Muscle of leg (tissue), 3 donors: ENCODE measurements at regions not wholly inside any gene's neighbourhood (a gene's known extent, or its start where the extent isn't known, plus 50 kb on each side); places are given as distances from the start of the nearest gene placed in this dataset.
A peak's percentile ranks its signal among the peaks of the same experiment; 100 is the strongest.

ENCODE experiments used
- DNase-seq: peaks from one replicate; pipeline ENCODE4 v3.0.0; 2013
- H3K27ac ChIP-seq: one replicate; pipeline ENCODE4 v1.5.1; 2013; ENCODE audit warnings: mild to moderate bottlenecking, low read length, control low read depth
- H3K27me3 ChIP-seq: one replicate; pipeline ENCODE4 v1.6.1; 2013; ENCODE audit warnings: low read length; ENCODE audit not compliant: control insufficient read depth, insufficient read depth
- H3K36me3 ChIP-seq: one replicate; pipeline ENCODE4 v1.6.1; 2013; ENCODE audit warnings: low read length; ENCODE audit not compliant: control insufficient read depth, insufficient read depth
- H3K4me1 ChIP-seq: one replicate; pipeline ENCODE4 v1.6.1; 2013; ENCODE audit warnings: low read length; ENCODE audit not compliant: control insufficient read depth, insufficient read depth
- H3K4me3 ChIP-seq: one replicate; pipeline ENCODE4 v1.5.1; 2013; ENCODE audit warnings: low read length, control low read depth
- H3K9me3 ChIP-seq: replicated peaks from 2 replicates; pipeline ENCODE4 v1.6.1; 2013; ENCODE audit warnings: low read depth, low read length; ENCODE audit not compliant: control insufficient read depth
- WGBS: methylation state at CpG from one replicate; pipeline ENCODE4 v1.1.5; 2013; ENCODE audit warnings: missing lambda C conversion rate; ENCODE audit not compliant: insufficient coverage; 5-methylcytosine and 5-hydroxymethylcytosine counted together

DNA sequence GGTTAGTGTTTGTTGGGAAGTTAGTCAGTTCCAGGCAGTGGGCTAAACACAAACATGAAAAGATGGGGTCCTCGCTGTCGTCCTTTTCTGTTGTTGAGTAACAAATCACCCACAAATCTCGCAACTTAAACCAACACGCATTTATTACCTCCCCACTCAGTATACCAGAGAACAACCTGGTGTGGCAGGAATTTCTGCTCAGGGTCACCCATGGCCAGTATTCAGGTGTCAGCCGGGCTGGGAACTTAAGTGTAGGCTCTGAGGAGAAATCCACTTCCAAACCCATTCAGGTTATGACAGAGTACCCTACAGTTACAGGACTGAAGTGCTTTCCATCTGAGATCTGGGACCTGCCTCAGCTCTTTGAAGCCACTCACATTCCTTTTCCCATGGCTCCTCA is 73.6 kb upstream of the SP4 start:
- WGBS = 100% methylated on average over 2 of the region's 5 CpGs
- DNase-seq = no peak
- Histone ChIP-seq H3K27ac (no peak overlapping the region), H3K27me3 (no peaks in the 10 kb centered on the region), H3K4me3 (no peak overlapping the region), H3K4me1 (no peaks in the 10 kb centered on the region), H3K9me3 (no peaks in the 10 kb centered on the region), H3K36me3 (no peaks in the 10 kb centered on the region)

DNA sequence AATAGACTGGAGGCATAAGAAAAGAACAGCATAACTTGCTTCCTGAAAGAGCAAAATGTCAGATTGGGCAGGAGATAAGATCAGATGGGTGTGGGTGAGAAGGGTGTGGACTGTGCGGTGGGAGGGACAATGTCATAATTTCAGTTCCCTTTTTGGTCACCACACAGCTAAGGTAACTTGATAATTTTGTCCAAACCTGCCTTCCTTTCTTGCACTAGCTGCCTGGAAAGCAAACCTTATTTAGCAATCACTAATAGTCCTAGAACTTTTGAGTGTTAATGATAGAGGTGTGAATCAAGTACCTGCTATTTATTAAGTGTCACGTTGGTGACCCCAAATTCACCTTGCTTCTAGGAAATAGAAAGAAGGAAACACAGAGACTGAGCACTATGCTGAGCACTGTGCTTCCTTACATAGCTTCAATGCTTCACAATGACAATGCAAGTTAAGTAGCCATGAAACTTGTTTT is 72.4 kb upstream of the SP4 start:
- Histone ChIP-seq H3K9me3 (no peaks in the 10 kb centered on the region), H3K4me1 (no peaks in the 10 kb centered on the region), H3K27me3 (no peaks in the 10 kb centered on the region), H3K27ac (no peak overlapping the region), H3K36me3 (no peaks in the 10 kb centered on the region), H3K4me3 (no peak overlapping the region)
- no CpG with 5 or more reads among the region's 2 CpGs for WGBS
- DNase-seq = peak; percentile 5

- Histone ChIP-seq H3K4me1 (no peaks in the 10 kb centered on the region), H3K9me3 (no peaks in the 10 kb centered on the region), H3K4me3 (no peak overlapping the region), H3K27ac (no peak overlapping the region), H3K27me3 (no peaks in the 10 kb centered on the region), H3K36me3 (no peaks in the 10 kb centered on the region)
- DNase-seq = no peak
Observed at GRCh38 chr7:21356616-21357015, 71.3 kb upstream of the SP4 start.

- Histone ChIP-seq H3K27ac (no peak overlapping the region), H3K27me3 (no peaks in the 10 kb centered on the region), H3K36me3 (no peaks in the 10 kb centered on the region), H3K9me3 (no peaks in the 10 kb centered on the region), H3K4me1 (no peaks in the 10 kb centered on the region), H3K4me3 (no peak overlapping the region)
- WGBS = 83% methylated on average over 1 of the region's 3 CpGs
- DNase-seq = no peak
Observed at GRCh38 chr7:21357151-21358097, 70.5 kb upstream of the SP4 start.

- 23% methylated on average over 2 of the region's 5 CpGs for WGBS
- no peaks in the 10 kb centered on the region for H3K4me1 ChIP-seq
- DNase-seq = no peak
- H3K9me3 ChIP-seq = no peaks in the 10 kb centered on the region
- H3K27me3 ChIP-seq = no peaks in the 10 kb centered on the region
- H3K4me3 ChIP-seq = no peak overlapping the region
- H3K27ac ChIP-seq = no peak overlapping the region
- H3K36me3 ChIP-seq = no peaks in the 10 kb centered on the region
Observed at GRCh38 chr7:21358648-21359047, 69.2 kb upstream of the SP4 start.

GRCh38 chr7:21359163-21359562 is 68.7 kb upstream of the SP4 start:
- Histone ChIP-seq H3K27me3 (no peaks in the 10 kb centered on the region), H3K4me3 (no peak overlapping the region), H3K36me3 (no peaks in the 10 kb centered on the region), H3K27ac (no peak overlapping the region), H3K4me1 (no peaks in the 10 kb centered on the region), H3K9me3 (no peaks in the 10 kb centered on the region)
- DNase-seq = no peak
- no CpG with 5 or more reads among the region's 1 CpG for WGBS

DNA sequence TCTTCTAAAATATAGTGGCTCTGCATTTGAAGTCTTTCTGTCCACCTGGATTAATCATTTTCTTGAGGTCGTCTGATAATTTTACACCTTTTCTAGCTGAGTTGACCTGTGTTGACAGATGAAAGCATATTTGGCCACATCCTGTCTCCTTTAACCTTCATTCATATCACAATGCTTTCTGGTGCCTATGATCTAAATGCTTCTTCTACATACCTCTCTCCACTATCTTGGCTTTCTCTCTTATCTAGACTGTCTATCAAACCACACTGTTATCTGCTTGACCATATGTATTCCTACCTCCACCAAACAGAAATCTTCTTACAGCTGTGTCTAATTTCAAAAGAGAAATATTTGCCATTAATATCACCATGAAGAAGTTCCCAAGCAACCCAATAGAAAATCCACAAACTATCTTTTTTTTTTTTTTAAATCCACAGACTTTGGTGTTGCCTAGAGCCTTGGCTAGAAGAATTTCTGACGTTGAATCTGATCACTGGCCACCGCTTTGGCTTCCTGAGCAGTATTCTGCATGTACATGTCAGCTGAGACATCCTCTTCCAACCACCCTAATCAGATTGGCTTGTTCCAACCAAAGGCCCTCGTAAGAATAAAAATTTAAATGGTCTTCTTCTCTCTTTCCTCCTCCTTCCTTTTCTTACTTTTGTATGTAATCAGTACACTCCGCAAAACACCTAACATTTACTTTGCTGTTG is 66.3 kb upstream of the SP4 start:
- peaks cover 3% of the 10 kb centered on the region for H3K9me3 ChIP-seq
- no peaks in the 10 kb centered on the region for H3K4me1 ChIP-seq
- H3K4me3 ChIP-seq = no peak overlapping the region
- WGBS = 71% methylated on average over 3 of the region's 5 CpGs
- H3K36me3 ChIP-seq = no peaks in the 10 kb centered on the region
- no peaks in the 10 kb centered on the region for H3K27me3 ChIP-seq
- no peak overlapping the region for H3K27ac ChIP-seq
- DNase-seq = no peak

- Histone ChIP-seq H3K27me3 (no peaks in the 10 kb centered on the region), H3K4me1 (no peaks in the 10 kb centered on the region), H3K27ac (no peak overlapping the region), H3K9me3 (peaks cover 3% of the 10 kb centered on the region), H3K36me3 (no peaks in the 10 kb centered on the region), H3K4me3 (no peak overlapping the region)
- DNase-seq = no peak
- WGBS = no CpG with 5 or more reads among the region's 2 CpGs
Observed at GRCh38 chr7:21364801-21365271, 63.0 kb upstream of the SP4 start.

DNA sequence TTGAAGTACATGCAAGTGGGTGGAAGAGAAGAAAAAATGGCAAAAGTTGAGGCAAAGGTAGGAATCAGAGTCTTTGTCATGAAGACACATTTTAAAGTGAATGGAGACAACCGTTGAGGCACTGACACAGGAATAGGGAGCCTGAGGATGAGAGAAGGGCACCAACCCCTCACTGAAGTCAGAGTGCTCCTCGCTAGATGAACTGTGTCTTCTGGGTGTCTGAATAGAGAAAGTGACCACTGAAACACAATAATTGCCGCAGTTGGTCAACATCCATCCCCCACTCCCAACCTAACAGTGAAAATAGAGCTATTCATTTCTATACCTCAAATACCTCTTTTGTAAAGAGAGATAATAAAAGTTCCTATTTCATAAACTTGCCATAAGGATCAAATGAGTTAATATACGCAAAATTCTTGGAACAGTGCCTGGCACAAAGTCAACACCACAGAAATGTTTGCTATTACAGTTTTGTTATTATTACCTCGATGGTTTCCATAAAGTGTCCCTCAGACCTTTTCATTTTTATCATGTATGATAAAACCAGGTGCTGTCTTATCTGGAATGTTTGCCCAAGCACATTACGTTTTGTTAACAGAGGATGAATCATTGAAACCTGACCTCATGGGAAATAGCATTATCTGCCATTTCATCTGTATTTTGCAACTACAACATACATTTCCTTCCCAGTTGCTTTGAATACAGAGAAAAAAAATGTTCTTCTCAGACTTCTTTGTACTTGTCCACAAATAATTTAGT is 61.8 kb upstream of the SP4 start:
- no peaks in the 10 kb centered on the region for H3K27me3 ChIP-seq
- 100% methylated on average over 1 of the region's 6 CpGs for WGBS
- H3K27ac ChIP-seq = no peak overlapping the region
- H3K36me3 ChIP-seq = no peaks in the 10 kb centered on the region
- no peaks in the 10 kb centered on the region for H3K4me1 ChIP-seq
- peaks cover 3% of the 10 kb centered on the region for H3K9me3 ChIP-seq
- no peak overlapping the region for H3K4me3 ChIP-seq
- DNase-seq = no peak

DNA sequence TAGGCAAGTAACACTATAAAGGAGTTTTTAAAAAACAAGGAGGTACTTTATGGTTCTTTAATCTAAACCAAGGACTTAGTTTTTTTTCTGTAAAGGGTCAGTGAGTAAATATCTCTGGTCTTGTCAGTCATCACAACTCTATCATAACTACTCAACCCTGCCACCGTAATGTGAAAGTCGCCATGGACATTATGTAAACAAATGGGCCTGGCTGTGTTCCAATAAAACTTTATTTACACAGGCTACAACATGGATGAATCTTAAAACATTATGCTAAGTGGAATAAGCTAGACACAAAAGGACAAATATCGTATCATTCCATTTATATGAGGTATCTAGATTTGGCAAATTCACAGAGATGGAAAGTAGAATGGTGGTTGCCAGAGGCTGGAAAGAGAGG is 60.8 kb upstream of the SP4 start:
- Histone ChIP-seq H3K9me3 (peaks cover 3% of the 10 kb centered on the region), H3K27me3 (no peaks in the 10 kb centered on the region), H3K36me3 (no peaks in the 10 kb centered on the region), H3K4me3 (no peak overlapping the region), H3K4me1 (no peaks in the 10 kb centered on the region), H3K27ac (no peak overlapping the region)
- WGBS = no CpG with 5 or more reads among the region's 3 CpGs
- DNase-seq = no peak
